HCEC 1CT (cell line): ENCODE measurements at regions not wholly inside any gene's neighbourhood (a gene's known extent, or its start where the extent isn't known, plus 50 kb on each side); places are given as distances from the start of the nearest gene placed in this dataset.

ENCODE experiments used
- DNase-seq: peaks from one replicate; pipeline ENCODE4 v3.0.0-alpha.2; 2017

- no peak for DNase-seq
These were observed 423.5 kb upstream of the RIOK2 start for GRCh38 chr5:97606531-97606930.

GRCh38 chr5:97608501-97608900, 425.5 kb upstream of the RIOK2 start:
- DNase-seq, result no peak

- DNase-seq, result no peak
These were observed 435.7 kb upstream of the RIOK2 start for GRCh38 chr5:97618721-97619120.

GRCh38 chr5:97623441-97623840, 440.4 kb upstream of the RIOK2 start:
- no peak for DNase-seq

- no peak for DNase-seq
These were observed 441.8 kb upstream of the RIOK2 start for GRCh38 chr5:97624886-97625285.

- no peak for DNase-seq
These were observed 444.2 kb upstream of the RIOK2 start for GRCh38 chr5:97627272-97627671.

- no peak for DNase-seq
These were observed 445.0 kb upstream of the RIOK2 start for GRCh38 chr5:97628031-97628430.

- no peak for DNase-seq
These were observed 445.8 kb upstream of the RIOK2 start for GRCh38 chr5:97628807-97629206.

GRCh38 chr5:97629276-97629675, 446.2 kb upstream of the RIOK2 start:
- peak; percentile 77 for DNase-seq

- no peak for DNase-seq
These were observed 452.5 kb upstream of the RIOK2 start for GRCh38 chr5:97635553-97635952.

GRCh38 chr5:97636766-97637165, 453.7 kb upstream of the RIOK2 start:
- DNase-seq, result peak; percentile 11

- DNase-seq, result no peak
These were observed 458.0 kb upstream of the RIOK2 start for GRCh38 chr5:97641081-97641480.

GRCh38 chr5:97644206-97644605, 461.2 kb upstream of the RIOK2 start:
- DNase-seq, result no peak

- DNase-seq, result no peak
These were observed 461.8 kb upstream of the RIOK2 start for GRCh38 chr5:97644896-97645295.

GRCh38 chr5:97657239-97657638, 474.2 kb upstream of the RIOK2 start:
- DNase-seq, result no peak

GRCh38 chr5:97658116-97658900, 475.3 kb upstream of the RIOK2 start:
- DNase-seq, result no peak

GRCh38 chr5:97666783-97667182, 483.7 kb upstream of the RIOK2 start:
- DNase-seq, result no peak

GRCh38 chr5:97670447-97670846, 487.4 kb upstream of the RIOK2 start:
- no peak for DNase-seq

- no peak for DNase-seq
These were observed 493.6 kb upstream of the RIOK2 start for GRCh38 chr5:97676608-97677007.

GRCh38 chr5:97694091-97694490, 511.0 kb upstream of the RIOK2 start:
- DNase-seq, result no peak

GRCh38 chr5:97714424-97714823, 531.4 kb upstream of the RIOK2 start:
- no peak for DNase-seq

GRCh38 chr5:97726106-97726505, 543.1 kb upstream of the RIOK2 start:
- DNase-seq, result no peak

GRCh38 chr5:97728920-97729319, 545.9 kb upstream of the RIOK2 start:
- no peak for DNase-seq

GRCh38 chr5:97729938-97730337, 546.9 kb upstream of the RIOK2 start:
- DNase-seq, result no peak

GRCh38 chr5:97735209-97735608, 552.2 kb upstream of the RIOK2 start:
- peak; percentile 89 for DNase-seq
